ENCODE measurements at regions not wholly inside any gene's neighbourhood (a gene's known extent, or its start where the extent isn't known, plus 50 kb on each side); places are given as distances from the start of the nearest gene placed in this dataset.

DNA sequence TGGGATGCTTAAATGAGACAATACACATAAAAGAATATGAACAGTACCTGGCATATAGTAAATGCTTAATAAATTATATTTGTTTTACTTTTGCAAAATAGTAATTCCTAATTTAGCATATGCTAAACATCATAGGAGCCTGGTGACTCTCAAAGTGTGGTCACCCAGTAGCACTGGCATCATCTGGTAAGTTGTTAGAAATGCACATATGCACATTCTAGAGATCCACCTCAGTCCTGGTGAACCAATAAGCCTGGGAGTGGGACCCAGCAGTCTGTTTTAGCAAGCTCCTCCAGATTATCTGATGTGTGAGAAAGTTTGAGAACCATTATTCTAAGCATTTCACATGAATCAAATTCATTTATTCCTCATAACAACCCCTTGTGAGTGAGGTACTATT lies 830.4 kb downstream of the RPA4 start:
- TF ChIP-seq, protein P1, sequence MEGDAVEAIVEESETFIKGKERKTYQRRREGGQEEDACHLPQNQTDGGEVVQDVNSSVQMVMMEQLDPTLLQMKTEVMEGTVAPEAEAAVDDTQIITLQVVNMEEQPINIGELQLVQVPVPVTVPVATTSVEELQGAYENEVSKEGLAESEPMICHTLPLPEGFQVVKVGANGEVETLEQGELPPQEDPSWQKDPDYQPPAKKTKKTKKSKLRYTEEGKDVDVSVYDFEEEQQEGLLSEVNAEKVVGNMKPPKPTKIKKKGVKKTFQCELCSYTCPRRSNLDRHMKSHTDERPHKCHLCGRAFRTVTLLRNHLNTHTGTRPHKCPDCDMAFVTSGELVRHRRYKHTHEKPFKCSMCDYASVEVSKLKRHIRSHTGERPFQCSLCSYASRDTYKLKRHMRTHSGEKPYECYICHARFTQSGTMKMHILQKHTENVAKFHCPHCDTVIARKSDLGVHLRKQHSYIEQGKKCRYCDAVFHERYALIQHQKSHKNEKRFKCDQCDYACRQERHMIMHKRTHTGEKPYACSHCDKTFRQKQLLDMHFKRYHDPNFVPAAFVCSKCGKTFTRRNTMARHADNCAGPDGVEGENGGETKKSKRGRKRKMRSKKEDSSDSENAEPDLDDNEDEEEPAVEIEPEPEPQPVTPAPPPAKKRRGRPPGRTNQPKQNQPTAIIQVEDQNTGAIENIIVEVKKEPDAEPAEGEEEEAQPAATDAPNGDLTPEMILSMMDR (conservative IDR thresholded peaks at IDR 0.05; ENCODE audit: low read depth, low read length): no peak
- TF ChIP-seq MXI1 (IDR thresholded peaks at IDR 0.05; ENCODE audit: borderline replicate concordance, low read depth, low read length) (no peak), BHLHE40 (IDR thresholded peaks at IDR 0.05; ENCODE audit: low read depth, low read length) (no peak), POLR2A (IDR thresholded peaks at IDR 0.05; ENCODE audit: low read depth, low read length) (no peak), MAZ (IDR thresholded peaks at IDR 0.05; ENCODE audit: borderline replicate concordance, low read depth, low read length) (no peak)
